ENCODE measurements at regions not wholly inside any gene's neighbourhood (a gene's known extent, or its start where the extent isn't known, plus 50 kb on each side); places are given as distances from the start of the nearest gene placed in this dataset.

GRCh38 chr16:52819405-52819804 lies 233.3 kb downstream of the CHD9NB start:
- DNase-seq (ENCODE audit: low read depth, low spot score), result no peak
- TF ChIP-seq CTCF (IDR thresholded peaks at IDR 0.05; ENCODE audit: low read depth, low read length), result no peak
- no peak overlapping the region for H3K4me3 ChIP-seq (ENCODE audit: low read depth, low read length)
- in situ Hi-C loops (cut with HindIII; ENCODE audit: low sequenced_read_pairs), result no loop called here

- in situ Hi-C loops (cut with HindIII; ENCODE audit: low sequenced_read_pairs), result no loop called here
- TF ChIP-seq CTCF (IDR thresholded peaks at IDR 0.05; ENCODE audit: low read depth, low read length), result no peak
- no peak for DNase-seq (ENCODE audit: low read depth, low spot score)
- H3K4me3 ChIP-seq (ENCODE audit: low read depth, low read length), result no peak overlapping the region
Measured at GRCh38 chr16:52817696-52818095, 235.0 kb downstream of the CHD9NB start.

- in situ Hi-C loops (cut with HindIII; ENCODE audit: low sequenced_read_pairs), result no loop called here
- no peak for TF ChIP-seq CTCF (IDR thresholded peaks at IDR 0.05; ENCODE audit: low read depth, low read length)
- no peak for DNase-seq (ENCODE audit: low read depth, low spot score)
- H3K4me3 ChIP-seq (ENCODE audit: low read depth, low read length), result no peak overlapping the region
Measured at GRCh38 chr16:52816993-52817392, 235.7 kb downstream of the CHD9NB start.

GRCh38 chr16:52812678-52813556 lies 239.8 kb downstream of the CHD9NB start:
- no peak overlapping the region for H3K4me3 ChIP-seq (ENCODE audit: low read depth, low read length)
- in situ Hi-C loops (cut with HindIII; ENCODE audit: low sequenced_read_pairs), result no loop called here
- no peak for TF ChIP-seq CTCF (IDR thresholded peaks at IDR 0.05; ENCODE audit: low read depth, low read length)
- peak; percentile 81 for DNase-seq (ENCODE audit: low read depth, low spot score)

- no peak overlapping the region for H3K4me3 ChIP-seq (ENCODE audit: low read depth, low read length)
- no peak for TF ChIP-seq CTCF (IDR thresholded peaks at IDR 0.05; ENCODE audit: low read depth, low read length)
- in situ Hi-C loops (cut with HindIII; ENCODE audit: low sequenced_read_pairs), result no loop called here
- DNase-seq (ENCODE audit: low read depth, low spot score), result no peak
Measured at GRCh38 chr16:52805559-52806168, 247.0 kb downstream of the CHD9NB start.

GRCh38 chr16:52800432-52800831 lies 252.3 kb downstream of the CHD9NB start:
- in situ Hi-C loops (cut with HindIII; ENCODE audit: low sequenced_read_pairs), result no loop called here
- TF ChIP-seq CTCF (IDR thresholded peaks at IDR 0.05; ENCODE audit: low read depth, low read length), result no peak
- no peak for DNase-seq (ENCODE audit: low read depth, low spot score)
- no peak overlapping the region for H3K4me3 ChIP-seq (ENCODE audit: low read depth, low read length)

Measured in astrocyte of the spinal cord (primary cell).